Right lobe of liver (tissue), 4 donors: ENCODE measurements at regions not wholly inside any gene's neighbourhood (a gene's known extent, or its start where the extent isn't known, plus 50 kb on each side); places are given as distances from the start of the nearest gene placed in this dataset.

Experiments
- CTCF ChIP-seq, 4 donors: fragments of 200-600 bp in 3 of 4; fragments of 450-650 bp in 1 of 4; IDR thresholded peaks; one replicate each; pipeline versions ENCODE4 v1.5.1 to v1.8.0; 2016 to 2022; ENCODE audit warnings: antibody characterized with exemption in 4 of 4, mild to moderate bottlenecking in 2 of 4
- POLR2A ChIP-seq: fragments of 450-650 bp; IDR thresholded peaks from one replicate; pipeline ENCODE4 v1.6.1; 2017; ENCODE audit warnings: antibody characterized with exemption, mild to moderate bottlenecking
- donor health status: DM: no; HTN: no; CAD: no.
- donor health status: DM: no; HTN: no; CAD: no.
- donor health status: DM: no; HTN: yes; CAD: no.

GRCh38 chr6:166251655-166252054, 56.5 kb downstream of the PRR18 start:
- no peak for TF ChIP-seq CTCF (IDR thresholded peaks at IDR 0.05)
- no peak for TF ChIP-seq POLR2A
